MG63 (cell line): ENCODE measurements at regions not wholly inside any gene's neighbourhood (a gene's known extent, or its start where the extent isn't known, plus 50 kb on each side); places are given as distances from the start of the nearest gene placed in this dataset.
A peak's percentile ranks its signal among the peaks of the same experiment; 100 is the strongest.

ENCODE experiments used
- DNase-seq: peaks from one replicate; pipeline ENCODE4 v3.0.0-alpha.2; 2020
- H3K27me3 ChIP-seq: fragments of 250-450 bp; sonication (Bioruptor Pico); 2 replicates; pipeline ENCODE4 v1.5.1; 2020; ENCODE audit warnings: mild to moderate bottlenecking, moderate library complexity
- H3K36me3 ChIP-seq: fragments of 250-450 bp; sonication (Bioruptor Pico); 2 replicates; pipeline ENCODE4 v1.5.1; 2020; ENCODE audit warnings: mild to moderate bottlenecking, moderate library complexity
- H3K4me3 ChIP-seq: fragments of 250-450 bp; sonication (Bioruptor Pico); 2 replicates; pipeline ENCODE4 v1.5.1; 2020; ENCODE audit warnings: mild to moderate bottlenecking, moderate library complexity
- H3K9me3 ChIP-seq: fragments of 250-450 bp; sonication (Bioruptor Pico); 2 replicates; pipeline ENCODE4 v1.5.1; 2020; ENCODE audit warnings: mild to moderate bottlenecking, moderate library complexity

DNA sequence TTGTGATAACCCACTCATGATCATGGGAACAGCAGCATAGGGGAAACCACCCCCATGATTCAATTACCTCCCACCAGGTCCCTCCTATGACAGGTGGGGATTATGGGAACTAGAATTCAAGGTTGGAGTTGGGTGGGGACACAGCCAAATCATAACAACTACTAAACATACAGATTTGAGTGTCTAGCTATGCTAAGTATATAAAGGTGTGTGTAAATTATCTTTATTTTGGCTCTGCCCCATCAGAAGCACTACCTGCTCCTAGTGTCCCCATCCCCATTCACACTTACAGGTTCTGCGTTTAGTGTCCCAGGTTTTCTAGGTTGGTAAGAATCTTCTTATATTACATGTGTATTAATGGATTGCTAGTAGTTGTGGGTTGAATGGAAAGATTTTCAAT, 464.7 kb downstream of the EPHA4 start:
- no peaks in the 10 kb centered on the region; the same call in 1 of the 2 replicates for H3K27me3 ChIP-seq
- no peak overlapping the region for H3K4me3 ChIP-seq
- H3K9me3 ChIP-seq: no peaks in the 10 kb centered on the region
- H3K36me3 ChIP-seq: no peaks in the 10 kb centered on the region
- DNase-seq: no peak

DNA sequence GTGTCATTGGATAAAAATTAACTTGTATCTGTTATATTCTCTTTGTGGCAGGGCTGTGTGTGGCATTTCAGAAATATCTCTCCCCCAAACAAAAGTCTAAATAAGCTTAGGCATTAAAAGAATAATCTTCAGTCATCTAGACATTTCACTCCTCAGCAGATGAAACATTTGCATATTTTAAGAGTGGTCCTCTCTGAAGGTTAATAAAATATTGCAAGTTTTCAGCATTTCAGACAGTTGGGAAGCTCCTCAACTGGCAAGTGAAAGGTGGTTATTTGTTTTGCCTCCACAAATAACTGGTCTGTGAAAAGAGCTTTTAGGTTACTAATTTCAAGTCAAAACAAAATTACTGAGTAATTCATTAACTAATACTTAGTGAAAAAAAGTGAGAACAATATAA, 462.6 kb downstream of the EPHA4 start:
- H3K27me3 ChIP-seq: no peaks in the 10 kb centered on the region; the same call in 1 of the 2 replicates
- H3K36me3 ChIP-seq: no peaks in the 10 kb centered on the region
- DNase-seq: no peak
- H3K9me3 ChIP-seq: no peaks in the 10 kb centered on the region
- H3K4me3 ChIP-seq: no peak overlapping the region

DNA sequence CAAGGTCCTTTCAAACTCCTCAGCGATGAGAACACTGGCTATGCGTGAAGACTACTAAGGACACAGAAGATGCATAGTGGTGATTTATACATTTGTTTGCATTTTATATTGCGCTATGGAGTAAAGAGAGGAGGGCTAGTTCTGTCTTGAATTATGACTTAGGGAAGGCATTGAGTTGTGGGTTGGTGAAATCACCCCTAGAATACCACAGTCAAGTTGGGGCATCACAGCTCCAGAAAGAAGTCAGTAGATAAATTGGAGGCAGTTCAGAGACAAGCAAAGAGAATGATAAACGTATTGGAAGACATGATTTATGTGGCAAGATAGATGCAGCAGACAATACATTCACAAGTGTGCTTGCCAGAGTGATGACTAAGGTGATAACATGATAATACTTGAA, 460.4 kb downstream of the EPHA4 start:
- no peak overlapping the region for H3K4me3 ChIP-seq
- no peak for DNase-seq
- no peaks in the 10 kb centered on the region for H3K36me3 ChIP-seq
- H3K27me3 ChIP-seq: no peaks in the 10 kb centered on the region; the same call in 1 of the 2 replicates
- H3K9me3 ChIP-seq: no peaks in the 10 kb centered on the region

GRCh38 chr2:221112744-221113143, 459.4 kb downstream of the EPHA4 start:
- DNase-seq: no peak
- Histone ChIP-seq H3K36me3 (no peaks in the 10 kb centered on the region), H3K4me3 (no peak overlapping the region), H3K9me3 (no peaks in the 10 kb centered on the region), H3K27me3 (no peaks in the 10 kb centered on the region; the same call in 1 of the 2 replicates)

DNA sequence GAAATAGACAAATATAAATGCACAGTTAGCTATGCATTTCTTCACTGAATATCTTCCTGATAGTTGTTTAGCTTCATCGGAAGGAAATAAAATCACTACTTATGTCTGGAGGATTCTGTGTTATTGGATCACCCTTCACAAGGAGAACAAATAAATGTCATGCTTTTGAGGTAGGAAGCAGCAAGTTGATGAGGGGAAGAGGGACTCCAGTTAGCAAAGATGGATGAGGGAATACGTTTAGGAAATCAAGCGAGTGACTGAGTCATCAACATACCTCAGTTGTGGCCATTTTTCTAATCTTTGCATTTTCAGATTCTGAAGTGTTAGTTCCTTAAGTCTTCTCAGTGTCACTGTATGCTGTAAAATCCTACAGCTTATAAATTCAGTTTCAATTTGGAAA, 456.2 kb downstream of the EPHA4 start:
- H3K9me3 ChIP-seq: no peaks in the 10 kb centered on the region
- H3K36me3 ChIP-seq: no peaks in the 10 kb centered on the region
- no peak overlapping the region for H3K4me3 ChIP-seq
- DNase-seq: no peak
- no peaks in the 10 kb centered on the region for H3K27me3 ChIP-seq

GRCh38 chr2:221120643-221121042, 451.5 kb downstream of the EPHA4 start:
- H3K36me3 ChIP-seq: no peaks in the 10 kb centered on the region

DNA sequence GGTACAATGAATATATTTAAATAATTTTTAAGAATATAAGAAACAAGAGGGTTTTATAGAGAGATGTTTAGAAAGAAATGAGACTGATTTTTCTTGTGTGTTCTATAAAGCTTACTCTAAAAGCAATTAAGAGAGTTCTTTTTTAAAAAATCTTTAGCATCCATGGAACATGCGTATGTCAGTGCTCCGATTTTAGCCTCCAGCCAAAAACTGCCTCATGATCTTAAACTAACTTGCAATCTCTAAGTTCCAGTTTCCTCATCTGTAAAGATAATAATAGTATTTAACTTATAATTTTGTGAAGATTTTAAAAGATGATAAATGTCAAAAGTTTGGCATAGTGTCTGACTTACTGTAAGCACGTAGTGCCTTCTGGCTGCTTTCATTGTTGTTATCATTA, 448.7 kb downstream of the EPHA4 start:
- no peaks in the 10 kb centered on the region for H3K27me3 ChIP-seq
- H3K9me3 ChIP-seq: peaks cover 6% of the 10 kb centered on the region; the same call in 1 of the 2 replicates
- H3K36me3 ChIP-seq: no peaks in the 10 kb centered on the region
- no peak for DNase-seq
- no peak overlapping the region for H3K4me3 ChIP-seq

More at GRCh38 chr2:221120643-221121042, 451.5 kb downstream of the EPHA4 start:
- H3K4me3 ChIP-seq: no peak overlapping the region
- no peaks in the 10 kb centered on the region for H3K27me3 ChIP-seq
- DNase-seq: no peak
- no peaks in the 10 kb centered on the region for H3K9me3 ChIP-seq

DNA sequence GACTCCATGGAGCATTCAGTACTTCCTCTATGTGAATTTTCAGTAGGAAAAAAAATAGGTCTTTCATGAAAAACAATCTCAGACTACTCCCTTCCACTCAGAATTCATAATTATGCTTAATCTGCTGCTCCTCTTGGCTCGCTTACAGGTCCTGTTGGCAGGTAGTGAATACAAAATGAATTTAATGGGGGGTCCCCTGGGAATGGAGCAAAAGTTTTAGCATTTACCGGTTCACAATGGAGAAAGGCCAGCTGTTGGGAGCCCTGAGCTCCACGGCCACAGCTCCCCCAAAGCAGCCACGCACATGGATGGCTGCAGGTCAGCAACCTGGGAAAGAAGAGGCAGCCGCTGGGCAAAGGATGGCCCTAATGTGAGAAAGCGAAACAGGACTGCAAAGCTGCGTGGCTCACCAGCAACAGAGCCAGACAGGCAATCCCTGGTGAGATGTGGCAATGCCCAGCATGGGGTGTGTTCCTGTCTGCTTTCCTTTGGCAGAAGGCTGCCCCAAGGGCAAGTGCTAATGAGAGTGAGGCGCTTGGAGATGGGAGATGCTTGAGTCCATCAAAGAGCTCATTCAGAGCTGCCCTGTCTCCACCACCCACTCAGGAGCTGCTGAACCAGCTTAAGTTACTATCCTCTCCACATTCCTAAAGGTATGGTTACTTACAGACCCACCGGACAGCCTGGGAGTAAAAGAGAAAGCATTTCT, 447.4 kb downstream of the EPHA4 start:
- Histone ChIP-seq H3K36me3 (no peaks in the 10 kb centered on the region), H3K27me3 (no peaks in the 10 kb centered on the region), H3K4me3 (no peak overlapping the region), H3K9me3 (peaks cover 6% of the 10 kb centered on the region; the same call in 1 of the 2 replicates)
- peak; percentile 39 for DNase-seq

- no peak for DNase-seq
- H3K36me3 ChIP-seq: no peaks in the 10 kb centered on the region
- no peak overlapping the region for H3K4me3 ChIP-seq
- H3K27me3 ChIP-seq: no peaks in the 10 kb centered on the region
- H3K9me3 ChIP-seq: peaks cover 6% of the 10 kb centered on the region; the same call in 1 of the 2 replicates
Observed at GRCh38 chr2:221125691-221126090, 446.4 kb downstream of the EPHA4 start.

DNA sequence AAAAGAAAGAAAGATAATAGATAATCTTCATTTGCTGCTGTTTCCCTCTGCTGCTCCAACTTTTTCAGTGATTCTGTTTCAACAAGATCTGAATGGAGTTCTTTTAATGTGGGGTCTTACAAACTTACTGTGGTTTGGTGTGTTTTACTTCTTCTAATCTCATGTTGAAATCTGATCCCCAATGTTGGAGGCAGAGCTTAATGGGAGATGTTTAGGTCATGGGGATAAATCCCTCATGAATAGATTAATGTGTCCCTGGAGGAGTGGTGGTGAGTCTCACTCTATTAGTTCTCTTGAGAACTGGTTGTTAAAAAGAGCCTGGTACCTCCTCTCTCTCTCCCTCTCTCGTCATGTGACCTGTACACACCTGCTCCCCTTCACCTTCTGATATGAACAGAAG, 442.4 kb downstream of the EPHA4 start:
- DNase-seq: no peak
- H3K4me3 ChIP-seq: no peak overlapping the region

GRCh38 chr2:221130431-221130830, 441.7 kb downstream of the EPHA4 start:
- Histone ChIP-seq H3K9me3 (peaks cover 6% of the 10 kb centered on the region; the same call in 1 of the 2 replicates), H3K27me3 (no peaks in the 10 kb centered on the region), H3K36me3 (no peaks in the 10 kb centered on the region), H3K4me3 (no peak overlapping the region)
- DNase-seq: no peak

More for the DNA sequence above, 442.4 kb downstream of the EPHA4 start:
- no peaks in the 10 kb centered on the region for H3K27me3 ChIP-seq
- no peaks in the 10 kb centered on the region for H3K36me3 ChIP-seq
- peaks cover 6% of the 10 kb centered on the region; the same call in 1 of the 2 replicates for H3K9me3 ChIP-seq

- DNase-seq: peak; percentile 44
- Histone ChIP-seq H3K4me3 (no peak overlapping the region), H3K36me3 (no peaks in the 10 kb centered on the region), H3K9me3 (no peaks in the 10 kb centered on the region), H3K27me3 (no peaks in the 10 kb centered on the region)
Observed at GRCh38 chr2:221133941-221134340, 438.2 kb downstream of the EPHA4 start.

DNA sequence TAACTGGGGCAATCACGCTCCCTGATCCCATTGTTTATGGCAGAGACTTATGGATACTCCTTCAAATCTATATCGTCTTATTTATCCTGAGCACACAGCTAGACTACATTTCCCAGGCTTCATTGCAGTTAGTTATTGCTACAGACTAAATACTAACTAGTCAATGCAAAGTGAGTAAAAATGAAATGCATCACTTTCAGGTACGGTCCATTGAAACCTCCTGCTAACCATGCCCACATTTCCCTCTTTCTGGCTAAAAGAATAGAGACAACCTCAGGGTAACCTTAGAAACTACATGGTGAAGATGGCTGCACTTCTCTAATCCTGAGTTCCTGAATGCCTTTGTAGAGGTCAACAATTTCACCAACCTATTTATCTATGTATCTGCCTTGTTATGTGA, 437.4 kb downstream of the EPHA4 start:
- Histone ChIP-seq H3K4me3 (no peak overlapping the region), H3K36me3 (no peaks in the 10 kb centered on the region), H3K9me3 (no peaks in the 10 kb centered on the region), H3K27me3 (no peaks in the 10 kb centered on the region)
- no peak for DNase-seq

DNA sequence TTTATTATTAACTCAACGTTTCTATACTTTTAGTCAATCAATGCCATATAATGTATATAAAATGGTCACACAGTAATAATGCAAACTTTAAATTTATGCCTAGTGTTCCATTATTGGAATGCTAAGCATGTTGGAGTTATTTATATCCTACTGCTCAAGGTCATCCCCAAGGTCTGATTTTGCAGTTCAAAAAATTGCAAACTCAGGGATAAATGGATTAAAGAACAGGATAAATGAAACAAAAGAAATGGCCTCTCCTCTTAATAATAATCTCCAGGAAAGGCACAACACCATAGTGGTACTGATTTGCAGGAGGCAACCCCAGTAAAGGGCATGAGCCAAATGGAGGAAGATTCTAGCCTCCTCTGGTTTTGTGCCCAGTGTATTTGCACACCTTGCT, 436.4 kb downstream of the EPHA4 start:
- Histone ChIP-seq H3K27me3 (no peaks in the 10 kb centered on the region), H3K4me3 (no peak overlapping the region), H3K36me3 (no peaks in the 10 kb centered on the region), H3K9me3 (no peaks in the 10 kb centered on the region)
- no peak for DNase-seq

- Histone ChIP-seq H3K27me3 (no peaks in the 10 kb centered on the region), H3K36me3 (no peaks in the 10 kb centered on the region), H3K4me3 (no peak overlapping the region), H3K9me3 (no peaks in the 10 kb centered on the region)
- no peak for DNase-seq
Observed at GRCh38 chr2:221137385-221137784, 434.7 kb downstream of the EPHA4 start.

GRCh38 chr2:221142341-221142740, 429.8 kb downstream of the EPHA4 start:
- H3K36me3 ChIP-seq: no peaks in the 10 kb centered on the region

GRCh38 chr2:221143231-221143630, 428.9 kb downstream of the EPHA4 start:
- Histone ChIP-seq H3K9me3 (no peaks in the 10 kb centered on the region), H3K27me3 (no peaks in the 10 kb centered on the region), H3K4me3 (no peak overlapping the region), H3K36me3 (no peaks in the 10 kb centered on the region)
- DNase-seq: no peak

More at GRCh38 chr2:221142341-221142740, 429.8 kb downstream of the EPHA4 start:
- DNase-seq: no peak
- no peak overlapping the region for H3K4me3 ChIP-seq
- no peaks in the 10 kb centered on the region for H3K9me3 ChIP-seq
- no peaks in the 10 kb centered on the region for H3K27me3 ChIP-seq

GRCh38 chr2:221144909-221145308, 427.2 kb downstream of the EPHA4 start:
- no peaks in the 10 kb centered on the region for H3K9me3 ChIP-seq
- no peak overlapping the region for H3K4me3 ChIP-seq
- no peaks in the 10 kb centered on the region for H3K36me3 ChIP-seq
- H3K27me3 ChIP-seq: no peaks in the 10 kb centered on the region
- no peak for DNase-seq
